ENCODE measurements at regions not wholly inside any gene's neighbourhood (a gene's known extent, or its start where the extent isn't known, plus 50 kb on each side); places are given as distances from the start of the nearest gene placed in this dataset.
"Not testable (repeated sequence)": the region's sequence is repeated elsewhere in the genome, so short reads cannot be mapped to it uniquely, and the experiment has no call there.

DNA sequence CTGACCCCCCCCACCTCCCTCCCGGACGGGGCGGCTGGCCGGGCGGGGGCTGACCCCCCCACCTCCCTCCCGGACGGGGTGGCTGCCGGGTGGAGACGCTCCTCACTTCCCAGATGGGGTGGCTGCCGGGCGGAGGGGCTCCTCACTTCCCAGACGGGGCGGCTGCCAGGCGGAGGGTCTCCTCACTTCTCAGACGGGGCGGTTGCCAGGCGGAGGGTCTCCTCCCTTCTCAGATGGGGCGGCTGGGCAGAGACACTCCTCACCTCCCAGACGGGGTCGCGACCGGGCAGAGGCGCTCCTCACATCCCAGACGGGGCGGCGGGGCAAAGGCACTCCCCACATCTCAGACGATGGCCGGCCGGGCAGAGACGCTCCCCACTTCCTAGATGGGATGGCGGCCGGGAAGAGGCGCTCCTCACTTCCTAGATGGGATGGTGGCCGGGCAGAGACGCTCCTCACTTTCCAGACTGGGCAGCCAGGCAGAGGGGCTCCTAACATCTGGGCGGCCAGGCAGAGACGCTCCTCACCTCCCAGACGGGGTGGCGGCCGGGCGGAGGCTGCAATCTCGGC lies 597.6 kb downstream of the ZEB2 start:
- not testable (repeated sequence) for DNase-seq (ENCODE audit: low read depth in 2 of 2)

DNA sequence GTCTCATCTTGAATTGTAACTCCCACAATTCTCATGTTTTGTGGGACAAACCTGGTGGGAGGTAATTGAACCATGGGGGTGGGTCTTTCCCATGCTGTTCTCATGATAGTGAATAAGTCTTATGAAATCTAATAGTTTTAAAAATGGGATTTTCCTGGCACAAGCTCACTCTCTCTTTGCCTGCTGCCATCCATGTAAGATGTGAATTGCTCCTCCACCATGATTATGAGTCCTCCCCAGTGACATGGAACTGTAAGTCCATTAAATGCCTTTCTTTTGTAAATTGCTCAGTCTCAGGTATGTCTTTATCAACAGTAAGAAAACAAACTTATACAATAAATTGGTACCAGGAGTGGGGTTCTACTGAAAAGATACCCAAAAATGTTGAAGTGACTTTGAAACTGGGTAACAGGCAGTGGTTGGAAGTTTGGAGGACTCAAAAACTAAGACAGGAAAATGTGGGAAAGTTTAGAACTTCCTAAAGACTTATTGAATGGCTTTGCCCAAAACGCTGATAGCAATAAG lies 601.4 kb downstream of the ZEB2 start:
- DNase-seq (ENCODE audit: low read depth in 2 of 2): no peak

DNA sequence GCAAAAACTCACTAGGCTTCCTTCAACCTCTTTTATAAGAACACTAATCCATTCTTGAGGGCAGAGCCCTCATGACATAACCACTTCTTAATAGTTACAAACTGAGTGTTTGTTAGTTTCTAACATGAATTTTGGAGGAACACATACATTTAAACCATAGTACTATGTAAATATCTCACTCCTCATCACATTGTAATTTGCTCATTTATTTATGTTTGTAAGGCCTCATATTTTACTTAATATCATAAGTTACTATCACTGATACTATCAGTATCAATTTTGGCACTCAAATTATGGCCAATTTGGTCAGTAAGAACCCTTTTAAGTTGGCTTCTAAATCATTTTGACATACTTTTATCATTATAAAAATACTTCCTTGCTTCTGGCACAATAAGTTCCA lies 603.1 kb downstream of the ZEB2 start:
- no peak for DNase-seq (ENCODE audit: low read depth in 2 of 2)

DNA sequence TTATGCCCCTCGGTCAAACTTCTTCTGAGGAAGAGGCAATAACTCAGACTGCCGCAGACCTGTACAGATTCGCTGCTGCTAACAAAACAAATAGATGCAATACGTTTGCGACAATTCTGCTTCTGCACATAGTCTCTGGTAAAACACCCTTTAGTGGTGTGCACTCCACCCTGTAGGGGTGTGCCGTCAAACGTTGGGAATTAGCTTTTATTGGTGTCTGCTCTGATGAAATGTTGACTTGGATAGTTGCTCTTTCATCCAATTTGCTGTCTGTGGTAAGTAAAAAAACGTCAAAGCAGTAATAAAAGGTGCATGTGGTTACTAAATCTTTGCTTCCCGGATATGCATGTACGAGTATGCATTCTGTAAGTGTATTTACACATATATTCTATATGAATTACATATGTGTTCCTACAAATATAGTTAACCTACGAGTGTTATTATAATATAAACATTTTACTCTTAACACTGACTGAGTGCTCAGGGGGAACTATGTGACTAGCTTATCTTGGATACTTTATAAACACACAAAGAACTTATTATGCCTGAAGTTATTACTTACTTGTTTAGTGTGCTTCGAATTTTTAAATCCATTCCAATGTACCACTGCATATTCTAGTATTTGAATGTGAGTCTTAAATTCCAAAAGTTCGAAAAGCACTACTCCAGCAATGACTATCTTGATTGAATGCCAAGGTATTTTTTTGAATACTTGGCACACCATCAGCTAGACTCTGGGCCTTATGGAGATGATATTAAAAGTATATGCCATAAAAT lies 610.2 kb downstream of the ZEB2 start:
- no peak for DNase-seq (ENCODE audit: low read depth in 2 of 2)

DNA sequence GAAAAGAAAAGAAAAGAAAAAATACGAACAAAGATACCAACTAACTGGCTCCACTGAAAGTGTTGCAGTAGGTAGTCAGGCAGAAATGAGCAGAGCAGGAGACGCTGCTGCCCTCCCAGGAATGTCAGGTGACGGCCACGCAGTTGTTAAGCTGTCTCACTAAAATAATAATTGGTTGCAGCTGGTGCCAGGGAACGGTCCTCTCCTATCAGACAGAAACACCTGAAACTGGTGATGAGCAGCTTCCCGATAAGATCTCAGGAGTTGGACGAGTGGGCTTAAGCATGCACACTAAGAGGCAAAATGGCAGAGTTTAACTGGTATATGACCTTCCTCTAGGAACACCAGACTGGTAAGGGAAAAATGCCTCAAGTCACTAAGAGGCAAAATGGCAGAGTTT lies 611.1 kb downstream of the ZEB2 start:
- no peak for DNase-seq (ENCODE audit: low read depth in 2 of 2)

DNA sequence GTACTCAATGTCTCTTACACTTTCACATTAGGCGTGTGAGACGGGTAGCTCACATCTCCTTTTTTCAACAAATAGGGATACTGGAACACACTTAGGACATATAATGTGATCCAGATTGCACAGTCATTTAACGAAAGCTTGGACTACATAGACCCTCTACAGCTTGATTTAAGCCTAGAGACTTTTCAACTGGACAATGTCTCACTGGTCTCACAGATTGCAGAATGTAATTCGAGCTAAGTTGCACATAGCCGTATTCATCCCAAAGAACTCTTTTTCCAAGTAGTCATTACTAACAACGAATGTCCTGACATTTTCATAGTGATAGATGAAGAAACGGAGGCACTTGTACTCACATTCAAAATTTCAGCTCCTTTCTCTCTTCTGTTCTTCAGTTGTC lies 612.1 kb downstream of the ZEB2 start:
- DNase-seq (ENCODE audit: low read depth in 2 of 2): no peak

DNA sequence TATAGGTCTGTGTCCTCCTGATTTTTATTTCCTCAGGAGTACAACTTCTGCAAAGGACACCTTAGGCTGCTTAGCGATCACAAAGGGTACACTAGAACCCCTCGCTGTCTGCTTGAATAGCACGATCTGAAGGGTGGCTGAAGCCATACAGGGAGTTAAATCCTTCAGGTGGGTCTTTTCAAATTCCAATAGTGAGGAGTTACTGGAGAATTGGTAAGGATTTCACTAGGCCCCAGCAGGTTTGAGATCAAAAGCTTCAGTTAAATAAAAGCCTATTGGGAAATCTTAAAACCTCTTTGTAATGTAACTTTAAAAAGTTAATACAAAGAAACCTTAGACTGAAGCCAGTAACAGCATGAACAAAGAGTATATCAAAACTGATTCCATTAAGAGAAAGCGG lies 613.1 kb downstream of the ZEB2 start:
- no peak for DNase-seq (ENCODE audit: low read depth in 2 of 2)

DNA sequence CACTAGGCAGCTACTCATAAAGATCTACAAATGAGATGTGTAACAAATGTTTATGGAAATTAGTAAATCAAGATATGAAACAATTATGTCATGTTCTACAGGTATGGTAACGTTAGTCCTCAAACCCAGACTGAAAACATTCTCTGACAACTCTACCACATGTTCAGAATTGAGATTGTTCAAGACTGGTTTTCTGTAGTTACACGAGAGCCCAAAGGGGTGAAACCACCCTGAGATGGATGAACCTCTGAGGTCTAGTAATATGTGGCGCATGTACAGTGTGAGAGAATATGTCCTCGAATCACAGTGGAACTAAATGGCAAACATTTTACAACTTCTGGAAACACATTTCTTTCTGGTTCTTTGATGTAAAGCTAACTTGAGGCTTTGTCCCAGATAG lies 614.3 kb downstream of the ZEB2 start:
- DNase-seq (ENCODE audit: low read depth in 2 of 2): no peak

DNA sequence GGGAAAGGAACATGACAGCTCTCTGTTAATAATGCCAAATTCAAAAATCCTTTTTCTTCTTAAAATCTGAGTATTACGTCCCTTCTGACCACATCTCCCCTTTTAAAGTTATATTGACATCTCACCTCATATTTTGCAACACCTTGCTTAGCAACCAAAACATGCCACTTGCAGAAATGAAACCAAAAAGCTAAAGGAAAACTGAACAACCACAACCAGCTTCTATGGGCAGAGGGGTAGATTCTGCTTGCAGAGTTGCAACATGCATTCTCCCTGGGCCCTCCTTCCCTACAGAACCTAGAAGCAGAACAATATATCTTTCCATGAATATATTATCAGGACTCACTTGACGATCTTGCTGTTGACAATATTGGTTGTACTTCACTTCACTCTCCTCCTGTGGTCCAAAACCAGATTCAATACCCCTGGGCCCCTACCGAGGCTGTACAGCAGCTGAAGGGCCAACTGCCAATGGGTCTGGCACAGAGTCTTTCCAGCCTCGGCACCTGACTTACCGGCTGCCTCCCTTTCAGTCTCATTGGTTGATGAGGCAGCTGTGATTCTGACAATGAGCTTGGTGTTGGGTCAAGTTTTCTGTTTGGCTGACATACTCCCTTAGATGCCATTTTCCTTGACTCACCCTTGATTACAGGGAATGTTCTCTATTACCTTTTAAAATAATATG lies 616.6 kb downstream of the ZEB2 start:
- no peak for DNase-seq (ENCODE audit: low read depth in 2 of 2)

DNA sequence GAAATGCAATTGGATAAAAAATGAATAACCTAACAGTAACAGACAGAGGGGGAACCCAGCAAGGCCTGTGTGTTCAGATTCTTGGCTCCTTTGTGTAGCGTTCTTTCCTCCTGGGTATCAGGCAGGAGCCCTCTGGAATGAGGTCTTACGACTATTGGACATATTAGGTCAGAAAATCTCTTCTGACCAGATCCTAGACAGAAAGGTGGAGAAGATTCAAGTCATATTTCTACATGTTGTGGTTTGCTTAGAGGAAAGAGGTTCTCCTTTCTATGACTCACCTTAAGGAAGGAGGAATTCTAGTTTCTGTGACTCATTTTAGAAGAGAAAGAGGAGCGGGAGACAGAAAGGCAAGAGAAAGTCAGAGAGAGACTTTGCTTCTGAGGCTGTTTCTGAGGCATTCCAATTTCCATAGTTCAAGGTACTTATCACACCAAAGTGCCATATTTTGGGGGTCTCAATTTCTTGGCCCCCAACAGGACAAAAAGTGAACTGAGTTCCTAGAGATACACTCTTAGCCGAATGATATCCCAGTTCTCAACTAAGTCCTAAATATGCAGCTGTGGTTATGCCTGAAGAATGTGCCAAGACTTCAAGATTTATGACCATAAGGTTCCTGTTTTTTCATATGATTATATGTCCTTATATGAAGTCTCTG lies 618.6 kb downstream of the ZEB2 start:
- no peak for DNase-seq (ENCODE audit: low read depth in 2 of 2)

DNA sequence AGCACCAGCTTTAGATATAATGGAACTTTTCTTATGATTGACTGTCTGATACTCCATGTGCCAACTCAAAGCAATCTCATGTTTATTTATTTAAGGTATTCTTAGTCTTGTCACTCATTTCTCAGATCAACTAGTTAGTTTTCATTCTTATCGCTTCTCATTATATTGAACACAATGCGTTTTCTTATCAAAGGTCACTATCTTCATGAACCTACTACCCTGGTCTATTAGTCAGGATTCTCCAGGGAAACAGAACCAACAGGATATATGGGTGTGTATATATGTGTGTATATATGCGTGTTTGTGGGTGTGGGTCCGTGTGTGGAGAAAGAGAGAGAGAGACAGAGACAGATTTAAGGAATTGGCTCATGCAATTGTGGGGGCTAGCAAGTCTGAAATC lies 619.9 kb downstream of the ZEB2 start:
- DNase-seq (ENCODE audit: low read depth in 2 of 2): no peak

DNA sequence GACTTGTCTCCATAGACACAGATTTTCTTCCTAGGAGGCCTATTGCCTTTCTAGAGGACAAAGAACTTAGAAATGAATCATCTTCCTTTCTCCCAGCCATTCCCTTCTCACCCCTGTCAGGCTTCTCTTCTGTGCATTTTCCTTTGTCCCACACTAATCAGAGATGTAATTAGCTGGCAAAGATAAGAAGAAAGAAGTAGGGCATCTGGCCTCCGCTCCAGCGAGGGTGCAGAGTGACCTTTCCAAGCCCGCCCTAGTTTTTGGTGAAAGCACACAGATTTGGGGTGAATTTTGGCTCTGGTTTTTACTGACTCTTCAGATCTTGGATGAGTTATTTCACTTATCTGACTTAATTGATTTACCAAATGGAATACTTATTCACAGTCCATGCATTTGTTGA lies 626.5 kb downstream of the ZEB2 start:
- no peak for DNase-seq (ENCODE audit: low read depth in 2 of 2)

DNA sequence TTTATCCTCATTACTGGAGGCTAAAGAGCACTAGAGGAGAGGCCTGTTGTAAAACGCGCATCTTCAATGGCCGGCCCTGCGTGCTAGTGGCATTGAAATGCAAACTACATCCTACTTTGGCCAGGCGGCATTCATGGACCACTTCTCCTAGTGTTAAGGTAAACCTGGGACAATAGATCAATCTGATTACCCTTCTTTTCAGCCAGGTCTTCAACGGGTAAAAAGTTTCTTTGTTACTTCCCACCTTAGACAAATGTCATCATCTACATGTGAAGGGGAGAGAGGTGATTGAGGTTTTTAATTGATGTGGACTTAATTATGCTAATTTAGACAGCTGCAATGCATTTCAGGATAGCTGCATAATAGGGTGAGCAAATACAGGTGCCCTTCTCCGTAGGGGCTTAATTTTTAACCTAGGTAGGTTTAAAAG lies 628.0 kb downstream of the ZEB2 start:
- no peak for DNase-seq (ENCODE audit: low read depth in 2 of 2)

DNA sequence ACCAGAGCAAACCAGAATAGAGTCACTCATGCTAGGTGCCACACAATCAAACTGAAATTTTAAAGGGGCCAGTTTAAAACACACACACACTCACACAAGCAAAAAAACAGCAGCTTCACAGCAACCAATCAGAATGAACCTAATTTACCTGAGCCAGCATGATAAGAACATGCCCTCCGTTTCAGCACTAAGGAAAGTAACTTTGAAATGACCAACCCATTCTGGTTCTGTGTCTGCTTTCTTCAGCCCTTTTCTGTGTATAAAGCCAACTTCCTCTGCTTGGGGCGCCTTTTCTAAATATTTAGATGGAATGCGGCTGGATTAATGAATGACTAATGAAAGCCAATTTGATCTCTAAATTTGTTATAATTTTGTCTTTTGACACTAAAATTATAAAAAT lies 629.1 kb downstream of the ZEB2 start:
- DNase-seq (ENCODE audit: low read depth in 2 of 2): no peak

DNA sequence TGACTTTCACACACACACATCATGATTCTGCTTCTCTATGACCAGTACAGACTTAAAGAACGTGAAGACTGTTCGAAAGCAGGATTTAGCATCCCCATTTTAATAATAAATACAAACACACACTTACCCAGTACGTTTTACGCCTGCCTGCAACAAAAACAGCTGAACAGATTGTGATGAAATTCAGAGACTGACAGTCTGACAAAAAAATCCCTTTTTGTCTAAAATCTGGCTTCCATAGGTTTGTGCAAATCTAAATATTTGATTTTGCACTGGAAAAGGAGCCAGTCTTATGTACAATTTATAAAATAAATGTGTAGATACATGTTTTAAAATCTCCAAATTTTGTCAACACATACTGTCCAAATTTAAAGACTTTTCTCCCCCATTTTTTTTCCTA lies 630.7 kb downstream of the ZEB2 start:
- no peak for DNase-seq (ENCODE audit: low read depth in 2 of 2)

DNA sequence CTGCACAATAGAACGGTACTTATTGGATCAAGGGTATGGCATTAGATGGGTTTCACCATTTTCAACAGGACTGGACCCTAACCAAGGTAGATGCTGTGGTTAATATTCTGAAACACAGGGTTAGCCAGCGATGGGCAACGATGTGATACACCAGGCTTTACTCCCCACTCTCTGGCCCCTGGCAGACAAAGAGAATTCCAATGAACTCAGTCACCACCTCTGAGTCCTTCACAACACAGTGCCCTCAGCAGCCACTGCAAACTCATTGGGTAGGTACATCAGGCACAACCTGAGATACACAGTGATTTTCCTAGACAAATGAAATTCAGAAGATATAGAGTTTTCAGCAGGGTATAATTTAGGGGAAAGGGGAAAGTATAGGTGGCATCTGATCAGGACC lies 634.5 kb downstream of the ZEB2 start:
- no peak for DNase-seq (ENCODE audit: low read depth in 2 of 2)

DNA sequence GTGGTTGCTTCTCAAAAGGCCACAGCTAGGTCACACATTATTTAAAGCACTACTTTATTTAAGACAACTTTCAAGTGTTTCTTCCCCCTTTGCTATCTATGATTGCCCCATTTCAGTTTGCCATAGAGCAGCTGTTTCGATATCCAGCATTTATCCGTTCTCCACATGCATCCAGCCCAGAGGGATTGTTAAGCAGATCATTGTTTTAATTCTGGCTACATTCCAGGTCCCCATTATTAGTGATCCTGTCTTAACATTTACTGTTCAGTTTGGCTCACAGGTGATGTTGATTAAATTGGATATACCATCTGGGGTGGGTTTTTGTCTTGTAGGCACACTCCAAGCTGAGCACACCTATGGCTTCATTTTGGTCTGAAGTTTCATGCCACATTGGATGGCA lies 638.7 kb downstream of the ZEB2 start:
- no peak for DNase-seq (ENCODE audit: low read depth in 2 of 2)

DNA sequence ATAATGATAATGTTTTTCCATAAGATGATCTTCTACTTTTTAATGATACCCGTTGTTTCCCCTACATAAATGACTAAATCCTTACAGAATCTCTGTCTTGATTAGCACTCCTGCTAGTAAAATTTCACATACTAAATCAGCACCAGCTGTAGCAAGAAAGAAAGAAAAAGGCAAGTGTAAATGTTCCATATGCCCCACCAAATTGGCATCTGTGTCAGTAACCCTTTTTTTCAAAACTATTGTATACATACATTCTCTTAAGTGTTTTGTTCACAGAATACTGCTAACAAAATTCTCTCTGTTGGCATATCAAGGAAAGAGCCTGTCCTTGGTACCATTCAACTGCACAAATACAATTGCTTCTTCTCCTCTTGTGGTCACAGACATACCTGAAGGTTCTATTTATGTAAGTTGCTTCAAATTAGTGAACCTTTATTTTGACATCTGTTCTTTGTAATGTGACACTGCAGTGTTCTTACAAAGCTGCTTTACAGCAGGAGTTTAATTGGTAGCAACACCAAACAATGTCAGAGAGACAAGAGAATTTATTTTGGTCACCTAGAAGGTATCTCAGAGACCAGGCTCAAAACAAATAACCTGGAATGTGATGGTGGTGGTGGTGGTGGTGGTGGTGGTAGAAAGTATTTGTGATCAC lies 641.9 kb downstream of the ZEB2 start:
- DNase-seq (ENCODE audit: low read depth in 2 of 2): no peak

DNA sequence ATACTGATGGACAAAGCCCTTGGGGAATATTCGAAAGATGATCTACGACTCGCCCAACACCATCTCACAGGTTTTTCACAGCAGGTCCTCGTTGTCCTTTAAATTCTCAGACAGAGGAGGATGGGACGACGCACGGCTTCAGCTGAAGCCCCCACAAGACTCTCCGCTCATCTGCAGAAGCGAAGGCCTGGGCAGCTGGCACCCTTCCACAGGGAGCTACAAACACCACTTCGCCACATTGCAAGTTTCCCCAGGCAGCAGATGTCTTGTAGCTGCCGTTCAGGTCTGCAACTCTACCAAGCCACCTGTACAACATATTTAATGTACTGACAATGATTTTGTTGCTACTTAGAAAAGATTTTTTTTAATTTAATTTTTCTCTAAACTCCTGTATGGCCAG lies 642.9 kb downstream of the ZEB2 start:
- no peak for DNase-seq (ENCODE audit: low read depth in 2 of 2)

DNA sequence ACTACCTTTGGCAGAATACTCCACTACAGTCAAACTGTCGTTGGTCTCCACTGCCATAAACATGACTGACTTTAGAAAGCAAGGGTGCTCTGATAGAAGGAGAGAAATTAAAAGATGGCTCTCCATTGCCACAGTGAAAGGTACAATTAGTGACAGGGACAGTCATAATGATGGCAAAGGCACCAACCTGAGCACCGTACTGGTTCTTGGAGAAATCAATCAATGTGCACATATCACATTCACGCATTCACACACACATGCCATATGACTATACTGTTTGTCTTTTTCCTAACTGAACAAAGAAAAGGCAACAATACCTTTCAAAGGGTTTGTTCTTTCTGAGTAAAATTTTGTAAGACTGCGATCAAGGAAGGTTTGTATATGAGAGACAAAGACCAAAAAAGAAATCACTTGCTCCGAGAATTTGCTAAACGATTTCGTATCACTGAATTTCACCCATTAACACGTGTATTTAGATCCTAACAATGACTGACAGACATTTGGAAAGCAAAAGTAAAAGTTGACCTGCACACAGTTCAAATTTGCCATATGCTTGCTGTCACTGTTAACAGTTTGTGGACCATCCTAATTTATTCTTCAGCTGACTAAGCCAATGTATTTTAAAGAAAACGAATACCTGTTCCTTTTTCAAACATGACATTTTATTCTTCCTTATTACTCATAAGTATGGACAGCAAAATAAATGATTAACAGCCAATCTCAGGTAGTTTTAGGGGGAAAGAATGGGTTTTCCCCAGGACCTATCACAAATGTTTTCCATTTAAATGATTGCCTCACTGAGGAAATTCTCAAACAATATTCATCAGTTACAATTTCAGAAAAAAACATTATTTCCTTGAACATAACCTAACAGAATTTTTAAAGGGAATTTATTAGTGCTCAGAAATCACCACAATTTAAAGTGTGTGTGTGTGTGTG lies 644.4 kb downstream of the ZEB2 start:
- DNase-seq (ENCODE audit: low read depth in 2 of 2): no peak

DNA sequence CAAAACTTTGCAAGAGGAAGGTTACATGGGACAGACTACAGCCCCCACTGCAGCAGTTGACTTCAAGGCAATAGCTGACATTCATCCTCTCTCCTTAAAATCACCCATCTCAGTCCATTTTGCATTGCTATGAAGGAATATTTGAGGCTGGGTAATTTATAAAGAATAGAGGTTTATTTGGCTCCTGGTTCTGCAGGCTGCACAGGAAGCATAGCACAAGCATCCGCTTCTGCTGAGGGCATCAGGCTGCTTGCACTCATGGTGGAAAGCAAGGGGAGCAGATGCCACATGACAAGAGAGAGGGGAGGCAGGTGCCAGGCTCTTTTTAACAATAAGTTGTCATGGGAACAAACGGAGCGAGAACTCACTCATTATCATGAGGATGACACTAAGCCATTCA lies 646.0 kb downstream of the ZEB2 start:
- DNase-seq (ENCODE audit: low read depth in 2 of 2): no peak

Data from stimulated activated CD4-positive, alpha-beta T cell treated with anti-CD3 and anti-CD28 coated beads, Interleukin-15, amount 100 ng/mL, for 48 hours (primary cell).